ENCODE measurements at regions not wholly inside any gene's neighbourhood (a gene's known extent, or its start where the extent isn't known, plus 50 kb on each side); places are given as distances from the start of the nearest gene placed in this dataset.
A peak's percentile ranks its signal among the peaks of the same experiment; 100 is the strongest.
"Not testable (repeated sequence)": the region's sequence is repeated elsewhere in the genome, so short reads cannot be mapped to it uniquely, and the experiment has no call there.

DNA sequence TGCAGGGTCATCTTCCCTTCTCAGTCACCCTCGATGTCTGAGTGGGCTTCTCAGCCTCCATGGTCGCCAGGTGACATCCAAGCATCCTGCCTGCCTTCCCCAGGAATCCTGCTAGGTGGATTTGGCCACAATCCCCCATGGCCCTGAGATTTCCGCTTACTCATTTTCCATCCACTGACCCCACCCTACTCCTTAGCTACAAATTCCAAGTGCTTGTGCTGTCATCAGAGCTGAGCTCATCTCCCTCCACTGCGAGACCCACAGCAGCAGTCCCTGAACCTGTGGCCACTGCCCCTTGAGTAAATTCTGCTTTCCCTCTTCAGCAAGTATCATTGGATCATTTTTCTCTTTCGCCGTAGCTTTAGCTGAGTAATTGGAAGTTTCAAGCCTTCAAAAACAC is 90.5 kb upstream of the ANKRD10 start:
- DNase-seq: no peak

DNA sequence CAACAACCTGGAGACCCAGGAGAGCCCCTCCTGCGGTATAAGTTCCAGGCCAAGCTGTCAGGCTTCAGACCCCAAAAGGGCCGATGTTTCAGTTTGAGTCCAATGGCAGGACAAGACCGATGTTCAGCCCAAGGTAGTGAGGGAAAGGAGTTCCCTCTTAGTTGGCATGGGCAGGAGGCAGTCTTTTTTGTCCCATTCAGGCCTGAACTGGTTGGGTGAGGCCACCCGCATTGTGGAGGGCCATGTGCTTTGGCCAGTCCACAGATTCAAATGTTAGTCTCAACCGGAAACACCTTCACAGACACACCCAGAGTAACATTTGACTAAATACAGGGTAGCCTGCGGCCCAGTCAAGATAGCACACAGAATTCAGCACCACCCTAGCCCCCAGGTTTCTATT is 89.6 kb upstream of the ANKRD10 start:
- no peak for DNase-seq

DNA sequence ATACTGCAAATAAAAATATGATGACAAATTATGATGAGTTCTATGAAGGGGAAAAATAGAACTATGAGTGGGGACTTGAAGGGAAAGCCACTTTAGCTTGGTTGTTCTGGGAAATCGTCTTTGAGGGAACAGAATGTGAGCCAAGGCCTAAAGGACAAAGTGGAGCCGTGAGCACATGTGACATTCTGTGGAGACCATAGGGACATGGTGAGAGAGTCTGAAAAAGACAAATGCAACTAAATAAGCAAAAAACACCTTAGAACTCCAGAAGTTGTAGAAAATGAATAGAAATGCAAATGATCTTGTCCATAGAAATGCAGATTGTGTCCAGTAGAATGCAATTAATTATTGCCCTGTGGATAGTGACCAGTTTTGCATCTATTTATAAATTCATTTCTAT is 86.8 kb upstream of the ANKRD10 start:
- DNase-seq: no peak

DNA sequence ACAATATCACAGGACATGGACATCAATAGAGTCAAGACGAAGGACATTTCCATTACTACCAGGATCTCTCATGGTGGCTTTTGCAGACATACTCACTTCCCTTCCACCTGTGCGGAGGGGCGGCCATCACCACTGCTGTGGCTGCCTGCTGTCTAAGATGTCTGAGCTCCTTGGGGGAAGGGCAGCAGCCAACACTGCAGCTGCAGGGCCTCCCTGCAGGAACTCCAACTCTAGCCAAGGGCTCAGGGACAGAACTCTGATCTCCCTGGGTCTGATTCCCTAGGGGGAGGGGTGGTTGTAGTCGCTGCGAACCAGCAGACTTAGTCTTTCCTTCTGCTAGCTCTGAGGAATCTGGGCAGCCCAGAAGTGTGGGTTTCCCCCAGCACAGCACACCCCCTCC is 78.9 kb upstream of the ANKRD10 start:
- no peak for DNase-seq

DNA sequence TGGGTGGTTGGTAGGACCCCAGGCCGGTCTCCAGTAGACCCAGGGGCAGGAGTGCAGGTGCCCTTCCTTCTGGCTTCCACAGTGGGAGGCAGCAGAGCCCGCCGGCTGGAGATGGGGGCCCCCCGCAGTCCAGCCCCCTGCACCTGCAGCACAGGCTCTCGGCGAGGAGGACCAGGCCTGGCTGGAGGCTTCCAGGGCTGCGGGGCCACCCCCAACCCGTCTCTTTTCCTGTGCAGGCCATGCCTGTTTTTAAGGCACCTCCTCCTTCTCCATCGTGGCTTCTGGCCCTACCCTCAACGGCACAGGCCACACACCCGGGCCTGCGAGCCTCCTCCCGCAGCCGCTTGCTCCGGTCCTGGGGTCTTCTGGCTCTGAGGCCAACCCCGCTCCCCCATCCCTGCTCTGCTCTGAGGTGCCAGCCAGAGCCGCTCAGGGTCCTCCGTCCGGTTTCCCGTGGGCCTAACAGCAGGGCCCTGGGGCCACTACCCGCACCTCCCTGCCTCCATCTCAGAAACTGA is 77.2 kb upstream of the ANKRD10 start:
- no peak for DNase-seq

DNA sequence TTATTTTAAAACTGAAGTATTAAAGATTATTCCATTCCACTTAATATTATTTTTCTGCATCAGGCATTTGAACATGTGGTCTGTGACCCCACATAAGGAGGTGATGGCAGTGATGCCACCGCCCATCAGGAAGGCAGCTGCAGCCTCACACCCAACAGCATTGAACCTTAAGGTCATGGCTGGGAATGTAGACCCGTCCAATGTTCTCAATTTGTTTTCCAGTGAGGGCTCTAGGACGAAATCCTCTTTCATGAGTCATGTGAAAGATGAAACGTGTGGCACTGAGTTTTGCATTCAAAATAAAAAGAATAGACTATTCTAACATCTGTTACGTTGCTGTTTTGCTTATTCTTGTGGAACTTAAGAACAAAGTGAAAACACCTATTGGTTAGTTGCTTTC is 74.5 kb upstream of the ANKRD10 start:
- DNase-seq: no peak

DNA sequence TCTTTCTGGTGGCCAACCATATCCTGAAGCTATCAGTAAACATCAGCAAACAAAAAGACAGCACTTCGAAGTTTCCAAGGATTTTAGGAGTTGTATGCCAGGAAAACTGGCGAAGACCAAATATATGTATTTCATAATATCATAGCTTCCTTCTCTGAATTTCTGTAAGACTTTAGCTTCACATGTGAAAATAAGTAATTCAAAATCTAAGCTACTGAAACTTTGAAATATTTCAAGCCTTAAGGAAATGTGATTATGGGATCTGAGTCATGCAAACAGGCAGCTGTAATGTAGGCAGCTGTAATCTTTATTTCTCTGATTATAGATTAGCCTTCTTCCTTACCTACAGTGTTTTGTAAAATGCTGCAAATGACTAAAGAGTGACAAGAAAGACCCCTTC is 70.7 kb upstream of the ANKRD10 start:
- no peak for DNase-seq

DNA sequence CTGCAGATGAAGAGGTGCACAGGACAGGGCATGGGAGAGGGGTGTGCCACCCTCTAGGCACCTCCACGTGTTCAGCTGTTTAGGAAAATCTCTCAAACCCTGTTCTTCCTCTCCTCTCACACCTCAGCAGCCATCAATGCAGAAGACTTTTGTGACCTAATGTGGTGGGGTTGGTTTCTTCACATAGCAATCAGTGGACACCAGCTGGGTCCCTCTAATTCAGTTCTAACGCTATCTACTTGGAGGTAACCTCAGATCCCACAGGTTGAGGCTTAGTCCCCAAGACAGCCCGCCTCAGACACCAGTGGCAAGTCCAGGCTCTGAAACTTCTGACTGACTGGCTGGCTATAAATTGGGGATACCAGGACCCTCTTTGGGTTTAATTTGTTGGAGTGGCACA is 69.9 kb upstream of the ANKRD10 start:
- DNase-seq: no peak

DNA sequence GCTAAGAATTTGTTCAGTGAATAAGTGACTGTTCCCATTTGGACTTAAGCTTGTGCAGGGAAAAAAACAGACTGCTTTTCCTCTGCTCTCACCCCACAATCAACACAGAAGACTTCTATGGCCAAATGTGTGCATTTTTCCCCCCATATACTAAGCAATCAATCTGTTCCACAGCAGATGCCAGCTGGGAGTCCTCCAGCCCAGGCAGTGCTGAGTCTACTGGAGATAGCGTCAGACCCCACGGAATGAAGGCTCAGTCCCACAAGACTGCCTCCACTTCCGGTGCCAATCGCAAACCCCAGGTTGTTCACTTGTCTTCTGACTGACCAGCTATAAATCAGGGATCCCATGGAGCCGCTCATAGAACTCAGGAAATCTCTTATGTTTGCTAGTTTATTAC is 69.5 kb upstream of the ANKRD10 start:
- no peak for DNase-seq

DNA sequence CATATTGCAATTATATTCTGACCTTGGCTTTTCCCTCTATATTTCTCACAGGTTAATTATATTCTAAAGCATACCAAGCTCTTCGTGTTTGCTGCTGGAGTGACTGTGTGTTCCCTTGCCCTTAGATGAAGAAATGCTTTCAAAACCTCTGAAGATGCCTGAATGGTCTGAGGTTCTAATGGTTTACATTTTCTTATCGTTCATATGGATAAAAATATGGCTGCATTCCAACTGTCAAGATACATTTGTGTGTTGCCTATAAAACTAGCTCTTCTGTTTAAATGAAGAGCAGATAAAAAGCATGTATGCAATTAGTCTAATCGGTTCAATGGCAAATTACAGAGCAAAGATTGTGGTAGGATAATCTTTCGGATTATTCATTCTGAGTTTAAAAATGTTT is 68.4 kb upstream of the ANKRD10 start:
- DNase-seq: no peak

DNA sequence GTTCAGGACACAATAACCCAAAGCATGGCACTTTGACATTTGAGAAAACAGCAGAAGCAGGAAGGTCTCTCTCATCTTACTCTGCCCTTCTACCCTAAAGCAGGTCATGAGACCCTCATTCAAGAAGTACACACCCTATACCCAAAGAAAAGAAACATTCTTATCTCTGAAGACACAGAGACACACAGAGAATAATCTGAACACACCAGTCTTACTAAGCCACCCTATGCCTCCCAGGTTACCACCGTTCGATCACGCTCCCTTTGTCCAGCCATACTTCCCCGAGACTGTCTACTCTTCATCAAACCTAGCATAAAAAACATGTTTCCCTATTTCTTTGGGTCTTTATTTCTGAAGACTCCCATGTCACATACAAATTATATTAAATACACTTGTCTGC is 66.5 kb upstream of the ANKRD10 start:
- no peak for DNase-seq

DNA sequence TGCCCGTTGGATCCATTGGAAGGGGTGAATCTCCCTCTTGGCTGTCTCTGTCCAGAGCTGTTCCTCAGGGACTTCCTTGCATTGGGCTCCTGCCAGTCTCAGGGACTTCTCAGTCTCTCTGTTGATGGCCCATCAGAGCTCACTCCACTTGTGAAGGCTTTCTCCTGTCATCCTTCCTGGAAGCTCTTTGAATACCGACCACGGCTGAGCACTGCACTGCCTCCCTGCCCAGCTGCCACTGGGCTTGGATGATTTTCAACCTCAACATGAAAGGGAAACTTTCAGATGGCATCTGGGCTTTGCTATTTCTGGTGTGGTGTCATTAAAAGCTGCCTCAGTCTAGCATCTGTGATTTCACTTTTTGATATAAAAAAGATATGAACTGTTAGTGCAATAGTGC is 66.1 kb upstream of the ANKRD10 start:
- DNase-seq: no peak

DNA sequence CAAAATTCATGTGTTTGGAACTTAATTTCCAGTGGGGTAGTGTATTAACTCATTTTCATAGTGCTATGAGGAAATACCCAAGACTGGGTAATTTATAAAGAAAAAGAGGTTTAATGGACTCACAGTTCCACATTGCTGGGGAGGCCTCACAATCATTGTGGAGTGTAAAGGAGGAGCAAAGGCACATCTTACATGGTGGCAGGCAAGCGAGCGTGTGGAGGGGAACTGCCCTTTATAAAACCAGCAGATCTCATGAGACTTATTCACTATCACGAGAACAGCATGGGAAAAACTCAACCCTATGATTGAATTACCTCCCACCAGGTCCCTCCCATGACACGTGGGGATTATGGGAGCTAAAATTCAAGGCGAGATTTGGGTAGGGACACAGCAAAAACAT is 64.3 kb upstream of the ANKRD10 start:
- DNase-seq: not testable (repeated sequence)

DNA sequence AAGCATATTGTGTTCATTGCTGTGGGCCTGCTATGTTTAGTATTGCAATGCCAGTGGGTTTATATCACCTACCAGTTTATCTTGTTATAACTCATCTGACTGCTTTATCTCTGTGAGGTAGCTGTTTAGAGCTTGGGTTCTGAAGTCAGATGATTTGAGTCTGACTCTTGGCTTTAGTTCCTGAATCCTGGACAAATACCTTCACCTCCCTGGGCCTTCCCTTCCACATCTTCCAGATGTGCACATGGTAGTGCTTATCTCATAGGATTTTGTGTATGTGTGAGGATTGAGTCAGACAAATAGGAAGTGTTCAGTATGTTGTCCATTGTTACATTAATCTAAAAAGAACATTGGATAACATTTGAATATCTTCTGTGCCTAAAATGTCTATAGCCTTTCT is 63.5 kb upstream of the ANKRD10 start:
- DNase-seq: no peak

DNA sequence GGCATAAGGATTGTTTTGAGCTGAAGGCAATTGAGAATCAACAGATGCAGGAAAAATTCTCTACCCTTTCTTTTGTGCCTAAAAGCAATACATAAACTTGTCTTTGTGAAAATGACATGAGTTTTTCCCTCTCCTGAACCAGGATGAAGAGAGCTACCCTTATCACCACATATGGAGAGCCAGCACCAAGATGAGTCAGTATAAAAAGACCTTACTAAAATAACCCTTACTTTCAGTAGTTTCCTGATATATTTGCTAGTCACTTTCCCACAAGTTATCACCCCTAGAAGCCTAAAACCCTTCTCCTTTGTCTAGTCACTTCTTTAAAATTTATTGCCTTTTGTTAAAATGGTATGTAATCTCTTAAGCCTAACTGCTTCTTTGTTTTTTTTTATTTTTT is 61.9 kb upstream of the ANKRD10 start:
- DNase-seq: no peak

DNA sequence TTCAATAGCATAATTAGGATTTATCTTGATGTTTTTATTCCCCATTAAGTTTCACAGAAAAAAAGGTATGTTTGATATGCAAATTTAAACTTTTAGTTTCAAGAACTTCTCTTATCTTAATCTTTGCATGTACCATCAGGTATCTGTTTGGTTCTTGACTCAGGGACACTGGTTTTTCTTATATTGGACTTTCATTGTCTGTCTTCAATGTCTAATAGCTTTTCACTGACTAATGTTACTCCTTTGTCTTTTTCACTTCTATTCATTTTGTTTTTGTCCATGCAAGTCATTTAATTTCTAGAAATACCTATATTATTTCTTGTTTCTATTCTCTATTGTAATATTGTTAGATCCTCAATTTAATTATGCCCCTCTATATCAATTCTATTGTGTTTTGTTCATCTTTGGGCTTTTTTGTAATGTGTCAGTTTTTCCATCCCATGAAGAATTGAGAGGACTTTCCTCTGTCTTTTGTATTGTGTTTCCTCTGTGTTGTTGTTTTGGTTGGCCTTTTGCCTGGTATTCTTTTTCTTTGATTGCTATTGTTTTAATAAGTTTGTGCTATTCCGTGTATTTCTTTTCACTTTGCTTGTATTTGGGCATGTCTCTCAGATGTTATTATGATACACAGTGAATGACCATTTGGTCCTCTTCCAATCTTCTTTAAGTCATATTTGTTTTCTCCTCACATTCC is 58.3 kb upstream of the ANKRD10 start:
- DNase-seq: no peak

DNA sequence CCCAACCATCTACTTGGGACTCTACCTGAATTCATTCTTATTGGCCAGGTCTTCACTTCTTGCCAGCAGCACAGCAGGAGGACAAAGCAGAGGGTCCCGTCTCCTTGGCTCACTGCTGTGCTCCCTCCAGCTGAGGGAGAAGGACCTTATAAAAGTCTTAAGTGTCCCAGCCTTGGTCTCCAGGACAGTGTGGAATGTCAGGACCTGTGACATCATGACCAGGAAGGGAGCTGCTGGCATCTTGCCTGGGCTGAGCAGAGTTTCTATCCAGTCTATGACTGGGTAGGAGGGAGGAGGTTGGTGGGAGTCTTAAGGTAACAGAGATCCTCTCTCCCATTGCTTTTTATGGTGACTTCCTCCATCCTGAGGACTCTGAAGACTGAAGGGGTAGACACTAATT is 56.6 kb upstream of the ANKRD10 start:
- no peak for DNase-seq

DNA sequence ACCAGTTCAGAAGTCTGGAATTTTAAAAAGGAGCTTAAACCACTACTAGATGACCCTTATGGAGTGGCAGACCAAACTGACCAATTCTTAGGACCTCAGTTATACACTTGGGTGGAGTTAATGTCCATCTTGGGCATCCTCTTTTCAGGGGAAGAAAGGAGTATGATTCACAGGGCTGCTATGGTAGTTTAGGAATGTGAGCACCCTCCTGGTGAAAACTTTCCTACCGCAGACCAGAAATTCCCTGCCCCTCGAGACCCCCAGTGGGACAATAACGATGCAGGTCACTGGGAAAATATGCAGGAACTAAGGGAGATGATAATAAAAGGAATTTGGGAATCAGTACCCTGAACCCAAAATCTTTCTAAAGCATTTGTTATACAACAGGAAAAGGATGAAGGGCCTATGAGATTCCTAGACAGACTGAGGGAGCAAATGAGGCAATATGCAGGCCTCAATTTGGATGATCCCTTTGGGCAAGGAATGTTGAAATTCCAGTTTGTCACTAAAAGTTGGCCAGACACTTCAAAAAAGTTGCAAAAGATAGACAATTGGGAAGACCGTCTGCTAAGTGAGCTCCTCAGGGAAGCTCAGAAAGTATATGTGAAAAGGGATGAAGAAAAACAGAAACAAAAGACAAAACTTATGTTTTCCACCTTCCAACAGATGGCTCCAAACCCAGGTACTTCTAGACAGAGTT is 52.4 kb upstream of the ANKRD10 start:
- not testable (repeated sequence) for DNase-seq

DNA sequence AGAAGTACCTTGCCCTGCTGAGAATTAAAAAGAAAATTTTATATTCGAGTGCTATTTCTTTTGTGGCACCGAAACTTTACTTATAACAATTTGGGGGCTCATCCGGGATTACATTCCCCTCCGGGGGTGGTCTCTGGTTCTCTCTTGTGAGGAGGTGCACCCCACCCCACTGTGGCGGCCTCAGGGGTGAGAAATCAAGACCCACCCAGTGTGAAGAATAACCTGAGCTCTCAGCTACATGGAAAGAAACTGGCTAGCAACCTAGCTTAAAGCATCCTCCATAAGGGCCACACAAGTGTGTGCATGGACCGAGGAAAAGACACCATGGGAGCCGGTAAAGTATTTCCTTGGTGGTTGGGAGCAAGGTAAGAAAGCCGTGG is 50.9 kb upstream of the ANKRD10 start:
- no peak for DNase-seq

DNA sequence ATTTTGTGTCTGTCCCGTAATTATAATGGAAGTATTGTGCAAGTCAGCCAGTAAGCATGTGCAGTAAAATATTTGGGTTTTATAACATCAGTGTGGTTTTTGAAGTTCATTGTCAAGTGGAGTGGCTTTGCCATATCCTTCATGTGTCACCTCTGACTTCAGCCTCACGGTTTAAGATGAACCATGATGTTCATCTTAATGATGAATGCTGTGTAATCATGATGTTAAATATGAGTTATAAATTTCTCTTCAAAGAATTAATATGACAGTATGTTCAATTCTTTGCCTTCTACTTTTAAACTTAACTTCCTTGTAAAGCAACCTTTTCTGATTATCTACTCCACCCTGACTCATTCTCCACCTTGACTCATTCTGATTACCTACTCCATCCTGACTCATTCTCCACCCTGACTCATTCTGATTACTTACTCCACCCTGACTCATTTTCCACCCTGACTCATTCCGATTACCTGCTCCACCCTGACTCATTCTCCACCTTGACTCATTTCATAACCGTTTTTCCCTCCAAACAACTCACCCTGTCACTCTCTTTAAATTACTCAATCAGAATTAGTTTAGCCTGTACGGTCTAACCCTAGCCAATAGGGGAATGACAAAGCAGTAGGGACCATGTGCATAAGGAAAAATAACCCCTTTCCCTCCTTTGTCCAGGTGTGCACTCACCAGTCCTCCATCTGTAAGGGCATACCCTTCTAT is 50.3 kb upstream of the ANKRD10 start:
- DNase-seq: peak; percentile 72

Measured in SIG-M5 (cell line).